GM19351 (cell line): ENCODE measurements at regions not wholly inside any gene's neighbourhood (a gene's known extent, or its start where the extent isn't known, plus 50 kb on each side); places are given as distances from the start of the nearest gene placed in this dataset.
"Not testable (repeated sequence)": the region's sequence is repeated elsewhere in the genome, so short reads cannot be mapped to it uniquely, and the experiment has no call there.

Source experiments
- ATAC-seq: cut with Tn5 transposase; IDR thresholded peaks from one replicate; pipeline ENCODE4 v1.9.1; 2021; ENCODE audit warnings: mild to moderate bottlenecking, moderate library complexity; ENCODE audit not compliant: unreplicated experiment

- ATAC-seq: no peak
Observed at GRCh38 chr9:82880336-82881050, 182.4 kb downstream of the RASEF start.

- ATAC-seq: no peak
Observed at GRCh38 chr9:82882138-82882537, 180.8 kb downstream of the RASEF start.

GRCh38 chr9:82882748-82883147 is 180.2 kb downstream of the RASEF start:
- no peak for ATAC-seq

GRCh38 chr9:82883436-82883835 is 179.5 kb downstream of the RASEF start:
- ATAC-seq: no peak

GRCh38 chr9:82883974-82884373 is 179.0 kb downstream of the RASEF start:
- ATAC-seq: not testable (repeated sequence)

- ATAC-seq: no peak
Observed at GRCh38 chr9:82890401-82890800, 172.5 kb downstream of the RASEF start.

GRCh38 chr9:82890865-82891264 is 172.1 kb downstream of the RASEF start:
- ATAC-seq: no peak

- ATAC-seq: no peak
Observed at GRCh38 chr9:82891321-82891720, 171.6 kb downstream of the RASEF start.

GRCh38 chr9:82893549-82893948 is 169.4 kb downstream of the RASEF start:
- no peak for ATAC-seq

- no peak for ATAC-seq
Observed at GRCh38 chr9:82894548-82894947, 168.4 kb downstream of the RASEF start.

GRCh38 chr9:82894961-82895821 is 167.8 kb downstream of the RASEF start:
- ATAC-seq: no peak

GRCh38 chr9:82895822-82896110 is 167.2 kb downstream of the RASEF start:
- no peak for ATAC-seq

GRCh38 chr9:82903503-82903902 is 159.4 kb downstream of the RASEF start:
- no peak for ATAC-seq

GRCh38 chr9:82911996-82912395 is 150.9 kb downstream of the RASEF start:
- no peak for ATAC-seq

GRCh38 chr9:82912645-82913044 is 150.3 kb downstream of the RASEF start:
- ATAC-seq: no peak

GRCh38 chr9:82916238-82916637 is 146.7 kb downstream of the RASEF start:
- not testable (repeated sequence) for ATAC-seq

GRCh38 chr9:82920154-82920553 is 142.8 kb downstream of the RASEF start:
- ATAC-seq: no peak

GRCh38 chr9:82922686-82923085 is 140.3 kb downstream of the RASEF start:
- no peak for ATAC-seq

- ATAC-seq: no peak
Observed at GRCh38 chr9:82923092-82923911, 139.6 kb downstream of the RASEF start.

GRCh38 chr9:82923912-82924605 is 138.9 kb downstream of the RASEF start:
- no peak for ATAC-seq
